ENCODE measurements at regions not wholly inside any gene's neighbourhood (a gene's known extent, or its start where the extent isn't known, plus 50 kb on each side); places are given as distances from the start of the nearest gene placed in this dataset.
"Not testable (repeated sequence)": the region's sequence is repeated elsewhere in the genome, so short reads cannot be mapped to it uniquely, and the experiment has no call there.

- Histone ChIP-seq H3K9me3 (ENCODE audit: insufficient read depth, low read depth, low read length) (no peaks in the 10 kb centered on the region), H3K4me1 (ENCODE audit: insufficient read depth, low read length) (peaks cover 28% of the 10 kb centered on the region), H3K27me3 (ENCODE audit: insufficient read depth, low read length) (no peaks in the 10 kb centered on the region), H3K27ac (ENCODE audit: low read depth, low read length) (no peak overlapping the region), H3K36me3 (ENCODE audit: insufficient read depth, low read length) (no peaks in the 10 kb centered on the region), H3K9ac (ENCODE audit: low read depth, low read length) (no peak overlapping the region), H3K4me3 (ENCODE audit: low read length) (no peak overlapping the region)
- WGBS = 90% methylated on average over 1 of the region's 1 CpG
These were observed 97.7 kb upstream of the S1PR1 start for GRCh38 chr1:101139130-101139529.

DNA sequence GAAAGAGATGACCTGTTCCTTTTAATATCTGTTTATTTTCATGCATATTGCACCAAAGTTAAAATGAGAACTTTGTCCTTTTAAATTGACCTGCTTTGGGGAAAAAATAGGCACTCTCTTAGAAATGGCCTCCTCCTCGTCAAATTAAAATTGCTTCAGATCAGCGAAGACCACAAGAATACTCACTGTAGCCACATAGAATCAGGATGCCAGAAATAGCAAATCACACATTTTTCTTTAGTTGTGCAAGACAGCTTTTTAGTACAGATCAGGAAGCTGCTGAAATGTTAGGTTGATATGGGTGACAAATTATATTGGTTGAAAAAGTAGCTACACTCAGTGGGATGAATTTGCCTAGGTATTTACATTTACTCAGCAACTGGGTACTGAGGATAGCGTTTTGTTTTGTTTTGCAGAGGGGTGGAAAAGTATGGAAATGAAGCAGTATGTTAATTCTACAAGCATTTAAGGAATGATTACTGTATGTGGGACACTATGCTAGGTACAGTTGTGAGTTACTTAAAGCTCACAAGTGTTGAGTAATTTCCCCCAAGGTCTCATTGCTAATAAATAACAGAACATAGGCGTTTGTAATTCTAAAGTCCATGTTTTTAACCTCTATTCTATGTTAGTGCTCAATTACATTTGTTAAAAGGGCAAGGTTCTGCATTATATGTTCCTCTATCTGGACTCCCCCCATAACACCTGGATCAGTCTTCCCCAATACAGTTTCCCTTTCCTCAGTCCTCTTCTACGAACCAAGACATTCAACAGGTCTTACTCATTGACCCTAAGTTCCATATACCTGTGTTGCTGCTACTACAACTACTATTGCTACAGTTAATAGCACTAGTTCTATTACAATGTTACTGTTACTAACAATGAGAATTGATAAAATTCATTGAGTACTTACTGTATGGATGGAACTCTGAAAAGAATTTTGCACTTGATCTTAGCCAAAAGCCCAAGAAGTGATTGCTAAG is 99.4 kb upstream of the S1PR1 start:
- H3K27ac ChIP-seq (ENCODE audit: low read depth, low read length) = peak overlapping the region; percentile 36; the same call in 1 of the 2 replicates
- H3K4me3 ChIP-seq (ENCODE audit: low read length) = peak overlapping the region; percentile 20; the same call in 1 of the 2 replicates
- H3K36me3 ChIP-seq (ENCODE audit: insufficient read depth, low read length) = no peaks in the 10 kb centered on the region
- no peaks in the 10 kb centered on the region for H3K9me3 ChIP-seq (ENCODE audit: insufficient read depth, low read depth, low read length)
- whole genome bisulfite sequencing = 35% methylated on average over 5 of the region's 5 CpGs
- H3K9ac ChIP-seq (ENCODE audit: low read depth, low read length) = no peak overlapping the region
- H3K4me1 ChIP-seq (ENCODE audit: insufficient read depth, low read length) = peaks cover 28% of the 10 kb centered on the region
- no peaks in the 10 kb centered on the region for H3K27me3 ChIP-seq (ENCODE audit: insufficient read depth, low read length)

DNA sequence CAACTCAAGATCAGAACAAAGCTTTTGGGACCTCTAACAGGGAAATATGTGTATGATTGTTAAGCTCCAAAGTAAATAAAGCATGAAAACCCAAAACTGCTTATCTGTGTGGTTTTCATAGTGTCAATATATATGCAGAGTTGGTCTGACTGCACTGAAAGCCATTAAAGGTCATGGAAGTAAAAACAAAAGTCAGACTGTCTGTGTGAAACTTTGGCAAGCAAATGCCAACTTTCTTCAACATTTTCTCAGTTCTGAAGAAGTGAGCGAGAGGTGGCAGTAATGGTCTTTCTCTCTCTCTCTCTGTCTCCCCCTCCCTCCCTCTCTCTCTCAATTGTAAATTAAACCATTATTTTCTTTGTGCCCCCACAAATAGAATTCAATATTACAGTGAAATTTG is 100.1 kb upstream of the S1PR1 start:
- Histone ChIP-seq H3K9ac (ENCODE audit: low read depth, low read length) (no peak overlapping the region), H3K4me1 (ENCODE audit: insufficient read depth, low read length) (peaks cover 28% of the 10 kb centered on the region), H3K4me3 (ENCODE audit: low read length) (peak overlapping the region; percentile 20; the same call in 1 of the 2 replicates), H3K27ac (ENCODE audit: low read depth, low read length) (peak overlapping the region; percentile 11; the same call in 1 of the 2 replicates), H3K27me3 (ENCODE audit: insufficient read depth, low read length) (no peaks in the 10 kb centered on the region), H3K9me3 (ENCODE audit: insufficient read depth, low read depth, low read length) (no peaks in the 10 kb centered on the region), H3K36me3 (ENCODE audit: insufficient read depth, low read length) (no peaks in the 10 kb centered on the region)
- 29% methylated on average over 1 of the region's 1 CpG for WGBS

GRCh38 chr1:101136271-101136670 is 100.5 kb upstream of the S1PR1 start:
- Histone ChIP-seq H3K27me3 (ENCODE audit: insufficient read depth, low read length) (no peaks in the 10 kb centered on the region), H3K9me3 (ENCODE audit: insufficient read depth, low read depth, low read length) (no peaks in the 10 kb centered on the region), H3K4me3 (ENCODE audit: low read length) (no peak overlapping the region), H3K36me3 (ENCODE audit: insufficient read depth, low read length) (no peaks in the 10 kb centered on the region), H3K4me1 (ENCODE audit: insufficient read depth, low read length) (peaks cover 28% of the 10 kb centered on the region), H3K27ac (ENCODE audit: low read depth, low read length) (no peak overlapping the region), H3K9ac (ENCODE audit: low read depth, low read length) (no peak overlapping the region)
- 83% methylated on average over 2 of the region's 3 CpGs for WGBS

DNA sequence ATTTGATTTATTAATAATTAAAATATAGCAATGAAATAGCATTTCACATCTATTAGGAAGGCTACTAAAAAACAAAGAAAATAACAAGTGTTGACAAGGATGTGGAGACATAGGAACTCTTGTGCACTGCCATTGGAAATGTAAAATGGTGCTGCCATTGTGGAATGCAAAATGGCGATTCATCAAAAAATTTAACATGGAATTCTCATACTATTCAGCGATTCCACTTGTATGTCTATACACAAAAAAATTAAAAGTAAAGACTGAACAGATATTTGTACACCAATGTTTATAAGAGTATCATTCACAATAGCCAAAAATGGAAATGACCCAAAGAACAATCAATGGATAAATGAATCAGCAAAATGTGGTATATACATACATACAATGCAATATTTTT is 101.3 kb upstream of the S1PR1 start:
- Histone ChIP-seq H3K9ac (ENCODE audit: low read depth, low read length) (no peak overlapping the region), H3K27me3 (ENCODE audit: insufficient read depth, low read length) (no peaks in the 10 kb centered on the region), H3K36me3 (ENCODE audit: insufficient read depth, low read length) (no peaks in the 10 kb centered on the region), H3K4me1 (ENCODE audit: insufficient read depth, low read length) (peaks cover 28% of the 10 kb centered on the region), H3K4me3 (ENCODE audit: low read length) (no peak overlapping the region), H3K9me3 (ENCODE audit: insufficient read depth, low read depth, low read length) (no peaks in the 10 kb centered on the region), H3K27ac (ENCODE audit: low read depth, low read length) (no peak overlapping the region)
- WGBS = 100% methylated on average over 1 of the region's 2 CpGs

DNA sequence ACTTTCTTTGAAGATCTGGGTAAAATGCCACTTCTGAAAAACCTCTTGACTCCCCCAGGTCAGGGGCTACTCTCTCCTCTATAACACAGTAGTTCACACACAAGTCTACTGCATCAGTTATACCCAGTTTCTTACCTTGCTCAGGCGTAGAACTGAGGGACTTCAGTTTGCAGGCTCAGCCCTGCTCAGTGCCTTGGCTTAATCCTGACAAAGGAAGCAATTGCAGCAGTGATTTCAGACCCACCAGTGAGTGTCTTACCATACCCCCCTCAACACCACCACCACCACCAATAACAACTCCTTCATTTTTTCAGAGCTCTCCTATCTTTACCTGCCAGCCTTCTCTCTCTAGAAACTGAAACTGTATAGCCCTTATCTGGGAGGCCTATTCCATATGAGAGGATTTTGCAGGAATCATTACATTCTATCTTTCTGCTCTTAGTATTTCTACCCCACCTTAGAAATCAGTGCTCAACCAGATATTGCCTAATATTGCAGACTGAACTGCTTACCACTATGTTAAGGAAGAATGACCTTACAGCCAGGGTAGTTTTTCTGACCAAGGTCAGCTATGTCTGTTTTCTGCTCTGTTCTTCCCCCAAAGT is 105.5 kb upstream of the S1PR1 start:
- Histone ChIP-seq H3K9me3 (ENCODE audit: insufficient read depth, low read depth, low read length) (no peaks in the 10 kb centered on the region), H3K9ac (ENCODE audit: low read depth, low read length) (no peak overlapping the region), H3K4me3 (ENCODE audit: low read length) (no peak overlapping the region), H3K27ac (ENCODE audit: low read depth, low read length) (no peak overlapping the region), H3K4me1 (ENCODE audit: insufficient read depth, low read length) (peaks cover 14% of the 10 kb centered on the region), H3K36me3 (ENCODE audit: insufficient read depth, low read length) (no peaks in the 10 kb centered on the region), H3K27me3 (ENCODE audit: insufficient read depth, low read length) (no peaks in the 10 kb centered on the region)
- 92% methylated on average over 1 of the region's 1 CpG for WGBS

- peaks cover 9% of the 10 kb centered on the region for H3K4me1 ChIP-seq (ENCODE audit: insufficient read depth, low read length)
- no peaks in the 10 kb centered on the region for H3K36me3 ChIP-seq (ENCODE audit: insufficient read depth, low read length)
- no peak overlapping the region for H3K4me3 ChIP-seq (ENCODE audit: low read length)
- WGBS = 74% methylated on average over 6 of the region's 6 CpGs
- no peaks in the 10 kb centered on the region for H3K27me3 ChIP-seq (ENCODE audit: insufficient read depth, low read length)
- no peak overlapping the region for H3K27ac ChIP-seq (ENCODE audit: low read depth, low read length)
- no peaks in the 10 kb centered on the region for H3K9me3 ChIP-seq (ENCODE audit: insufficient read depth, low read depth, low read length)
- no peak overlapping the region for H3K9ac ChIP-seq (ENCODE audit: low read depth, low read length)
These were observed 105.1 kb upstream of the DPH5 start for GRCh38 chr1:101130673-101131072.

GRCh38 chr1:101128846-101129245 is 103.3 kb upstream of the DPH5 start:
- Histone ChIP-seq H3K9ac (ENCODE audit: low read depth, low read length) (no peak overlapping the region), H3K4me1 (ENCODE audit: insufficient read depth, low read length) (peaks cover 4% of the 10 kb centered on the region; the same call in 1 of the 2 replicates), H3K27me3 (ENCODE audit: insufficient read depth, low read length) (no peaks in the 10 kb centered on the region), H3K36me3 (ENCODE audit: insufficient read depth, low read length) (no peaks in the 10 kb centered on the region), H3K4me3 (ENCODE audit: low read length) (no peak overlapping the region), H3K27ac (ENCODE audit: low read depth, low read length) (no peak overlapping the region), H3K9me3 (ENCODE audit: insufficient read depth, low read depth, low read length) (no peaks in the 10 kb centered on the region)

DNA sequence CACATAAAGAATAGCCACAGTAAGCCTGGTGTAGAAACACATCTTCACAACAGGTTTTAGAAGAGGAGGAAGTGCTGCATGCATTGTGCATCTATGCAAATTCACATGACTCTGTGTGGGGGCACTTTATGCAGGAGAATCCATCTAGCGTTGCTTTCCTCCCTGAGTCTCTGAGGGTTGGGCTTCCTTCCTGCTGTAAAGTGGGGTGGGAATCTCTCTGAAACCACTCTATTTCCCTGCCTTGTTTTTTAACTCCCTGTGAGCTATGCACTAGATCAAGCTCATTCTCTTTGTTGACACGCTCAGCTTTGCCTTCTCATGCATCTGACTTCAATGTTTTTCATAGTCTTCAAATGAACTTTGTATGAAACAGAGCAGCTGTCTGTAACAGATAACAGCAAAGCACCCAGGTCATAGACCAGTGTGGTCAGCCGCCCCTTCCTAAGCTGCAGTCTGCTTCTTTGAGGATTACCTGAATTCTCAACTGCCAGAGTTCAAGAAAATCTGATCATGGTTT is 102.7 kb upstream of the DPH5 start:
- H3K27me3 ChIP-seq (ENCODE audit: insufficient read depth, low read length) = no peaks in the 10 kb centered on the region
- H3K9me3 ChIP-seq (ENCODE audit: insufficient read depth, low read depth, low read length) = no peaks in the 10 kb centered on the region
- WGBS = 37% methylated on average over 3 of the region's 3 CpGs
- no peak overlapping the region for H3K4me3 ChIP-seq (ENCODE audit: low read length)
- no peak overlapping the region for H3K27ac ChIP-seq (ENCODE audit: low read depth, low read length)
- peaks cover 4% of the 10 kb centered on the region; the same call in 1 of the 2 replicates for H3K4me1 ChIP-seq (ENCODE audit: insufficient read depth, low read length)
- H3K36me3 ChIP-seq (ENCODE audit: insufficient read depth, low read length) = no peaks in the 10 kb centered on the region
- no peak overlapping the region for H3K9ac ChIP-seq (ENCODE audit: low read depth, low read length)

- Histone ChIP-seq H3K4me1 (ENCODE audit: insufficient read depth, low read length) (peaks cover 4% of the 10 kb centered on the region; the same call in 1 of the 2 replicates), H3K9ac (ENCODE audit: low read depth, low read length) (no peak overlapping the region), H3K9me3 (ENCODE audit: insufficient read depth, low read depth, low read length) (no peaks in the 10 kb centered on the region), H3K27ac (ENCODE audit: low read depth, low read length) (no peak overlapping the region), H3K27me3 (ENCODE audit: insufficient read depth, low read length) (no peaks in the 10 kb centered on the region), H3K4me3 (ENCODE audit: low read length) (no peak overlapping the region), H3K36me3 (ENCODE audit: insufficient read depth, low read length) (no peaks in the 10 kb centered on the region)
- 100% methylated on average over 1 of the region's 2 CpGs for WGBS
These were observed 98.8 kb upstream of the DPH5 start for GRCh38 chr1:101124405-101124804.

DNA sequence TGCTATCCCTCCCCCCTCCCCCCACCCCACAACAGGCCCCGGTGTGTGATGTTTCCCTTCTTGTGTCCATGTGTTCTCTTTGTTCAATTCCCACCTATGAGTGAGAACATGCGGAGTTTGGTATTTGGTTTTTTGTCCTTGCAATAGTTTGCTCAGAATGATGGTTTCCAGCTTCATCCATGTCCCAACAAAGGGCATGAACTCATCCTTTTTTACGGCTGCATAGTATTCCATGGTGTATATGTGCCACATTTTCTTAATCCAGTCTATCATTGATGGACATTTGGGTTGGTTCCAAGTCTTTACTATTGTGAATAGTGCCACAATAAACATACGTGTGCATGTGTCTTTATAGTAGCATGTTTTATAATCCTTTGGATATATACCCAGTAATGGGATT is 98.3 kb upstream of the DPH5 start:
- not testable (repeated sequence) for H3K27me3 ChIP-seq (ENCODE audit: insufficient read depth, low read length); H3K27ac ChIP-seq (ENCODE audit: low read depth, low read length); H3K4me1 ChIP-seq (ENCODE audit: insufficient read depth, low read length); H3K9ac ChIP-seq (ENCODE audit: low read depth, low read length); H3K4me3 ChIP-seq (ENCODE audit: low read length); H3K9me3 ChIP-seq (ENCODE audit: insufficient read depth, low read depth, low read length); H3K36me3 ChIP-seq (ENCODE audit: insufficient read depth, low read length)
- 100% methylated on average over 2 of the region's 4 CpGs for WGBS

All from HUES64 (cell line).